Sigmoid colon (tissue), 6 donors: ENCODE measurements at regions not wholly inside any gene's neighbourhood (a gene's known extent, or its start where the extent isn't known, plus 50 kb on each side); places are given as distances from the start of the nearest gene placed in this dataset.
A peak's percentile ranks its signal among the peaks of the same experiment; 100 is the strongest.

Source experiments
- DNase-seq: peaks from one replicate; pipeline ENCODE4 v3.0.0-alpha.2; 2019
- H3K27ac ChIP-seq, 4 donors: fragments of 200-600 bp; sonication (generic); one replicate each; pipeline ENCODE4 v1.5.1; 2016 to 2019; ENCODE audit warnings: mild to moderate bottlenecking in 1 of 4
- H3K27me3 ChIP-seq, 3 donors: fragments of 200-600 bp; sonication (generic); one replicate each; pipeline ENCODE4 v1.5.1; 2019; ENCODE audit warnings: mild to moderate bottlenecking in 1 of 3
- H3K36me3 ChIP-seq, 4 donors: fragments of 200-600 bp; sonication (generic); one replicate each; pipeline ENCODE4 v1.5.1; 2016 to 2019
- H3K4me1 ChIP-seq, 4 donors: fragments of 200-600 bp; sonication (generic); one replicate each; pipeline ENCODE4 v1.5.1; 2017 to 2019
- H3K4me3 ChIP-seq, 4 donors: fragments of 200-600 bp; sonication (generic); one replicate each; pipeline ENCODE4 v1.5.1; 2017 to 2019; ENCODE audit warnings: mild to moderate bottlenecking in 2 of 4, moderate library complexity in 1 of 4
- H3K9me3 ChIP-seq, 4 donors: fragments of 200-600 bp in 3 of 4; sonication (generic) in 3 of 4; one replicate each; pipeline versions ENCODE4 v1.5.1 to v1.6.1; 2013 to 2019
- EP300 ChIP-seq, 4 donors: sonication (generic); formaldehyde crosslinking; IDR thresholded peaks; one replicate each; pipeline ENCODE4 v1.6.1; 2017; ENCODE audit warnings: antibody characterized with exemption in 4 of 4
- POLR2A ChIP-seq, 2 donors: fragments of 450-650 bp; IDR thresholded peaks; one replicate each; pipeline ENCODE4 v1.6.1; 2016; ENCODE audit warnings: antibody characterized with exemption in 2 of 2, mild to moderate bottlenecking in 2 of 2, moderate library complexity in 2 of 2
- POLR2AphosphoS5 ChIP-seq, 4 donors: sonication (generic); formaldehyde crosslinking; IDR thresholded peaks; one replicate each; pipeline ENCODE4 v1.6.1; 2017; ENCODE audit warnings: antibody characterized with exemption in 4 of 4
- WGBS, 2 donors: extraction: QIAGEN DNeasy Blood & Tissue Kit; methylation state at CpG; one replicate each; pipeline ENCODE4 v1.1.7; 2013; 5-methylcytosine and 5-hydroxymethylcytosine counted together
- intact Hi-C: fragments of 100-400 bp; cut with DNase I; formaldehyde crosslinking; loops from one replicate; pipeline ENCODE4 v1.15.1; 2023
- TF ChIP-seq, protein P1 (sequence below), 4 experiments: fragments of 450-650 bp in 3 of 4; fragments of 200-600 bp in 1 of 4; IDR thresholded peaks; one replicate each; pipeline ENCODE4 v1.5.1; 2016 to 2019; ENCODE audit warnings: antibody characterized with exemption in 4 of 4, mild to moderate bottlenecking in 3 of 4, moderate library complexity in 2 of 4
- donor health status: healthy with polysubstance abuse.
- donor health status: healthy.

DNA sequence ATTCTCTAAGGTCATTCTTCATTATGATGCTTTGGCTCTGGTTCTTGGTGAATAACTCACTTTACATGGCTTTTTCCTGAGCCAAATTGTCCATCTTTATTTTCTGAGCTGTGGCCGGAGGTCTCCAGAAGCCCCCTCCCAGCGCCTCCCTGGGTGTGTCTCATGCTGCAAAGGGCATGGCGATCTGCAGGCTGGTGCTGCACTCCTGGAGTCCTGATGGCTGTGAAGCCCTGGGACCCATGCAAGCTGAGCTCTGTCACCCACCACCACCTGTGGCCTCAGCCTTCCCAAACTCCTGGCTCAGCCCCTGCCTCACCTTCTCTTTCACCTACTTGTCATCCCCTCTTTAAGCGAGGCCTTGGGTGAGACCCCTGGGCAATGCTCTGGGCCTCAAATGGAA lies 96.9 kb downstream of the CEBPB start:
- 91 to 95% methylated on average over 4 of the region's 4 CpGs for WGBS, 2 donors
- H3K27ac ChIP-seq: no peak overlapping the region
- no peak for TF ChIP-seq EP300 (IDR thresholded peaks at IDR 0.05)
- TF ChIP-seq POLR2AphosphoS5 (IDR thresholded peaks at IDR 0.05): no peak
- TF ChIP-seq, protein P1, sequence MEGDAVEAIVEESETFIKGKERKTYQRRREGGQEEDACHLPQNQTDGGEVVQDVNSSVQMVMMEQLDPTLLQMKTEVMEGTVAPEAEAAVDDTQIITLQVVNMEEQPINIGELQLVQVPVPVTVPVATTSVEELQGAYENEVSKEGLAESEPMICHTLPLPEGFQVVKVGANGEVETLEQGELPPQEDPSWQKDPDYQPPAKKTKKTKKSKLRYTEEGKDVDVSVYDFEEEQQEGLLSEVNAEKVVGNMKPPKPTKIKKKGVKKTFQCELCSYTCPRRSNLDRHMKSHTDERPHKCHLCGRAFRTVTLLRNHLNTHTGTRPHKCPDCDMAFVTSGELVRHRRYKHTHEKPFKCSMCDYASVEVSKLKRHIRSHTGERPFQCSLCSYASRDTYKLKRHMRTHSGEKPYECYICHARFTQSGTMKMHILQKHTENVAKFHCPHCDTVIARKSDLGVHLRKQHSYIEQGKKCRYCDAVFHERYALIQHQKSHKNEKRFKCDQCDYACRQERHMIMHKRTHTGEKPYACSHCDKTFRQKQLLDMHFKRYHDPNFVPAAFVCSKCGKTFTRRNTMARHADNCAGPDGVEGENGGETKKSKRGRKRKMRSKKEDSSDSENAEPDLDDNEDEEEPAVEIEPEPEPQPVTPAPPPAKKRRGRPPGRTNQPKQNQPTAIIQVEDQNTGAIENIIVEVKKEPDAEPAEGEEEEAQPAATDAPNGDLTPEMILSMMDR (IDR thresholded peaks at IDR 0.05): no peak
- TF ChIP-seq POLR2A (IDR thresholded peaks at IDR 0.05): no peak
- H3K27me3 ChIP-seq: no peaks in the 10 kb centered on the region
- intact Hi-C loops: no loop called here
- peaks cover 0 to 47% (median 35%) of the 10 kb centered on the region in 4 donors for H3K4me1 ChIP-seq
- no peaks in the 10 kb centered on the region for H3K36me3 ChIP-seq
- H3K9me3 ChIP-seq: no peaks in the 10 kb centered on the region
- H3K4me3 ChIP-seq: no peak overlapping the region
- no peak for DNase-seq

DNA sequence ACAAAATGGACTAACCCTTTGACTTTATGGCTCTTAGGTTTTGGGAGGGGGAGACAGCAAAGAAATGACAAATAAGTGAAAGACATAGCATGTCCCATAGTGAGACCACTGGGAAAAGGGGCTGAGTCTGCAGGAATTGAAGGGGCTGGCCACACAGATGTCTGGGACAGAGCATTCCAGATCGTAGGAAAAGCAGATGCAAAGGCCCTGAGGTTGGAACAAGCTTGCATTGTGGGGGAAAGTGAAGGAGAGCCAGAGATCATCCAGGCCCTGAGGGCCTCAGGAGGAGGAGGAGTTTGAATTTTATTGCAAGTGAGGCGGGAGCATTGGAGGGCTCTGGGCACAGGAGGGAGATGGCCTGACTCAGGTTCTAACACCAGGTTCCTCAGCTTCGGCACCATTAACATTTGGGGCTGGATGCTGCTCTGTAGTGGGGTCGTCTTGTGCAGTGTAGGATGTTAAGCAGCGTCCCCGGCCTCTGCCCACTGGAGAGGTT lies 97.5 kb downstream of the CEBPB start:
- TF ChIP-seq POLR2AphosphoS5 (IDR thresholded peaks at IDR 0.05) (no peak), EP300 (IDR thresholded peaks at IDR 0.05) (no peak), POLR2A (IDR thresholded peaks at IDR 0.05) (no peak)
- TF ChIP-seq, protein P1 (IDR thresholded peaks at IDR 0.05): no peak
- WGBS, 2 donors: 79 to 92% methylated on average over 6 of the region's 6 CpGs
- Histone ChIP-seq H3K27me3 (no peaks in the 10 kb centered on the region), H3K4me3 (no peak overlapping the region), H3K36me3 (no peaks in the 10 kb centered on the region), H3K9me3 (no peaks in the 10 kb centered on the region), H3K27ac (no peak overlapping the region), H3K4me1 (peaks cover 0 to 53% (median 40%) of the 10 kb centered on the region in 4 donors)
- intact Hi-C loops: no loop called here
- no peak for DNase-seq

DNA sequence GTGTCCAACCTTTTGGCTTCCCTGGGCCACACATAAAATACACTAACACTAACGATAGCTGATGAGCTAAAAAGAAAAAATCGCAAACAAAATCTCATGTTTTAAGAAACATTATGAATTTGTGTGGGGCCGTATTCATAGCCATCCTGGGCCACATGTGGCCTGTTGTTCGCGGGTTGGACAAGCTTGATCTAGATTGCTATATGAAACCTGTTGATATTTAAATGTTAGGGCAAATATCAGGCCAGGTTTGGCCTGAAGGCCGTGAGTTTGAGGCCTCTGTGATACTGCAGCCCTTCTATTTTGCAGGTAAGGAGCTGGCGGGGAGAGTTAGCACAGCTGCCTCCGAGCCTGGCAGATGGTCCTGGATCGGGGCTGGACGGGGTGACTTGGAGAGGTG lies 99.0 kb downstream of the CEBPB start:
- Histone ChIP-seq H3K27me3 (no peaks in the 10 kb centered on the region), H3K9me3 (no peaks in the 10 kb centered on the region), H3K4me3 (no peak overlapping the region), H3K36me3 (no peaks in the 10 kb centered on the region), H3K4me1 (peaks cover 0 to 44% (median 37%) of the 10 kb centered on the region in 4 donors), H3K27ac (no peak overlapping the region)
- DNase-seq: no peak
- TF ChIP-seq, protein P1 (IDR thresholded peaks at IDR 0.05): no peak
- TF ChIP-seq POLR2AphosphoS5 (IDR thresholded peaks at IDR 0.05) (no peak), POLR2A (IDR thresholded peaks at IDR 0.05) (no peak)
- 88 to 95% methylated on average over 10 of the region's 10 CpGs for WGBS, 2 donors
- intact Hi-C loops: no loop called here

DNA sequence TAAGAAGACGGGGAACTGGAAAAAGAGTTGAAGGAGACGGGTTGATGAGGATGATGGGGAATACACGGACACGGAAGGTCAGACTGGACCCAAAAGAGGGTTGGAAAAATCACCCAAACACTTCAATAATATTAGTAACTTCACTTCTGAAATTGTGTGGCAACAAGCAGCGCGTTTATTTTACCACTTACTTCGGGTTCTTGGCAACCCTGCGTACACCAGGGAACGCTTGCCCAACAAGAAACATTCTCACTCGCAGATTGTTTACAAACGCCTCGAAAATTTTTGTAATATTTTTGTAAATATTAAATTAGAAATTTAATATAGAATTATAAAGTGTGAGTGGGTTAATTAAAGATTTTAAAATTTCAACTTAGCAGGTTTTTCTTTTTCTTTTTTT lies 99.5 kb downstream of the CEBPB start:
- DNase-seq: no peak
- H3K4me3 ChIP-seq: no peak overlapping the region
- no peak overlapping the region for H3K27ac ChIP-seq
- WGBS, 2 donors: 90 to 92% methylated on average over 12 of the region's 12 CpGs
- H3K36me3 ChIP-seq: no peaks in the 10 kb centered on the region
- no peaks in the 10 kb centered on the region for H3K9me3 ChIP-seq
- peaks cover 0 to 39% (median 34%) of the 10 kb centered on the region in 4 donors for H3K4me1 ChIP-seq
- intact Hi-C loops: loop anchor here (5.0 kb wide), 1 partner anchor 63 kb away; no protein-coding TSS in a partner anchor
- TF ChIP-seq, protein P1 (IDR thresholded peaks at IDR 0.05): no peak
- no peak for TF ChIP-seq EP300 (IDR thresholded peaks at IDR 0.05)
- H3K27me3 ChIP-seq: no peaks in the 10 kb centered on the region

DNA sequence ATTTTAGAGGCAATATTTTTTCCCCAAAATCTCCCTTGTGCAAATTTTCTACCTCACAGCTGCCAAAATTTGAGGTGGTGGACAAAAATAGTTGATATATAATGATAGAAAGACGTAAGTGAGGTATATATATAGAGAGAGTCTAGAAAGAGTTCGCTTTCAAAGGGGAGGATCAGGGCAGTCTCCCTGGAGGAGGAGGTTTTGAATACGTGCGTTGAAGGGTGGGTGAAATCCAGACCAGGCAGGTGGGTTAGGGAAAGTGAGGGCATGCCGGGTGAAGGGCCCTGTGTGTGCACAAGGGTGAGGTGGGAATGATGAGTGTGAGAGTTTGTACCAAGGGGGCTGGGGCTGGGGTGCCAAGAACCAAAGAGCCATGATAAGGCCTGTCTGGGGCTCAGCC lies 100.2 kb downstream of the CEBPB start:
- intact Hi-C loops: loop anchor here (5.0 kb wide), 1 partner anchor 64 kb away; no protein-coding TSS in a partner anchor
- H3K27ac ChIP-seq: peak overlapping the region in 1 of 4 donors; percentile 81
- no peaks in the 10 kb centered on the region for H3K36me3 ChIP-seq
- DNase-seq: no peak
- H3K27me3 ChIP-seq: no peaks in the 10 kb centered on the region
- peaks cover 0 to 35% (median 31%) of the 10 kb centered on the region in 4 donors for H3K4me1 ChIP-seq
- H3K9me3 ChIP-seq: no peaks in the 10 kb centered on the region
- TF ChIP-seq POLR2A (IDR thresholded peaks at IDR 0.05) (no peak), EP300 (IDR thresholded peaks at IDR 0.05) (no peak), POLR2AphosphoS5 (IDR thresholded peaks at IDR 0.05) (no peak)
- TF ChIP-seq, protein P1 (IDR thresholded peaks at IDR 0.05): no peak
- WGBS, 2 donors: 82 to 90% methylated on average over 5 of the region's 5 CpGs
- no peak overlapping the region for H3K4me3 ChIP-seq
